ENCODE measurements at regions not wholly inside any gene's neighbourhood (a gene's known extent, or its start where the extent isn't known, plus 50 kb on each side); places are given as distances from the start of the nearest gene placed in this dataset. TPM values are rescaled to one million over a fixed set of nuclear protein-coding genes. Genes with fewer than 3 reads are reported as not detected.

Small RNA genes in the stretch of these regions (small RNA-seq; reads per million reads assigned to genes)
- gene RF00019 (not detected), gene RF01992 (not detected), gene RNA5SP106 (not detected), gene RNU6-692P (not detected), gene RNU6-715P (not detected), gene RNU7-2P (not detected)
